HEK293T (cell line): ENCODE measurements at regions not wholly inside any gene's neighbourhood (a gene's known extent, or its start where the extent isn't known, plus 50 kb on each side); places are given as distances from the start of the nearest gene placed in this dataset.

Experiments used
- CTBP1 ChIP-seq: fragments of 450-650 bp; IDR thresholded peaks from 2 replicates; pipeline ENCODE4 v1.6.1; 2016; ENCODE audit warnings: borderline replicate concordance
- ELF4 ChIP-seq: fragments of 450-650 bp; IDR thresholded peaks from 2 replicates; pipeline ENCODE4 v1.6.1; 2017; ENCODE audit warnings: antibody characterized with exemption
- FOXK2 ChIP-seq: fragments of 450-650 bp; IDR thresholded peaks from 2 replicates; pipeline ENCODE4 v1.6.1; 2016; ENCODE audit warnings: mild to moderate bottlenecking
- FOXM1 ChIP-seq: fragments of 450-650 bp; IDR thresholded peaks from 2 replicates; pipeline ENCODE4 v1.6.1; 2017; ENCODE audit warnings: mild to moderate bottlenecking, borderline replicate concordance
- HDGF ChIP-seq: fragments of 450-650 bp; IDR thresholded peaks from 2 replicates; pipeline ENCODE4 v1.6.1; 2017; ENCODE audit warnings: antibody characterized with exemption, borderline replicate concordance
- LEF1 ChIP-seq: fragments of 450-650 bp; IDR thresholded peaks from 2 replicates; pipeline ENCODE4 v1.6.1; 2017; ENCODE audit warnings: mild to moderate bottlenecking, borderline replicate concordance
- NFRKB ChIP-seq: fragments of 450-650 bp; IDR thresholded peaks from 2 replicates; pipeline ENCODE4 v1.6.1; 2016; ENCODE audit warnings: mild to moderate bottlenecking, moderate library complexity
- PKNOX1 ChIP-seq: fragments of 450-650 bp; IDR thresholded peaks from 2 replicates; pipeline ENCODE4 v1.6.1; 2016
- SP1 ChIP-seq: fragments of 450-650 bp; IDR thresholded peaks from 2 replicates; pipeline ENCODE4 v1.6.1; 2017
- SUZ12 ChIP-seq: fragments of 450-650 bp; IDR thresholded peaks from 2 replicates; pipeline ENCODE4 v1.6.1; 2016; ENCODE audit warnings: mild to moderate bottlenecking
- TARDBP ChIP-seq: fragments of 450-650 bp; IDR thresholded peaks from 2 replicates; pipeline ENCODE4 v1.6.1; 2016

- TF ChIP-seq NFRKB (no peak), ELF4 (no peak), FOXM1 (no peak), TARDBP (no peak), SP1 (no peak), CTBP1 (no peak), HDGF (no peak), PKNOX1 (no peak), SUZ12 (no peak), LEF1 (no peak), FOXK2 (no peak)
Measured at GRCh38 chr9:22742401-22742800, 295.8 kb downstream of the DMRTA1 start.
